HepG2 (cell line): ENCODE measurements at regions not wholly inside any gene's neighbourhood (a gene's known extent, or its start where the extent isn't known, plus 50 kb on each side); places are given as distances from the start of the nearest gene placed in this dataset.

Source experiments
- ATAC-seq: fragments of 200-7000 bp; cut with Tn5 transposase; 3 replicates; pipeline ENCODE4 v1.9.1; 2020; ENCODE audit warnings: mild to moderate bottlenecking, moderate library complexity
- BruUV-seq: library from RNA; stranded (reverse); fragments of 400-500 nt; replicated peaks from 2 replicates; lab custom pipeline; 2021; lab: Mats Ljungman, UMichigan
- CTCF ChIA-PET: fragments of 300-600 bp; formaldehyde crosslinking; extraction: SDS; loops from one replicate; lab custom pipeline; 2021; ENCODE audit warnings: low total read pairs, inconsistent platforms, low intra/inter-chr PET ratio; lab: Yijun Ruan, JAX
- POLR2A ChIA-PET: fragments of 350-600 bp; sonication (Branson Sonifier 250); formaldehyde crosslinking; loops from one replicate; lab custom pipeline; 2020; ENCODE audit warnings: antibody characterized with exemption, inconsistent platforms; lab: Yijun Ruan, JAX
- DNase-seq: peaks from one replicate; pipeline ENCODE4 v3.0.0-alpha.2; 2015; ENCODE audit warnings: low spot score
- FAIRE-seq: peaks from 3 replicates; lab custom pipeline; 2011; peaks lifted over from hg19 to GRCh38; lab: Jason Lieb, UNC
- H2AFZ ChIP-seq: one replicate; pipeline ENCODE4 v1.6.1; 2011; ENCODE audit warnings: low read length, inconsistent platforms
- H3K27ac ChIP-seq: fragments of 300-600 bp; 3 replicates; pipeline ENCODE4 v1.8.0; 2011; ENCODE audit warnings: mixed run types, mild to moderate bottlenecking, mixed read lengths, low read length, inconsistent platforms; ENCODE audit not compliant: insufficient read depth; ENCODE audit errors: extremely low read length
- H3K27me3 ChIP-seq, 2 experiments: fragments of 200-600 bp in 1 of 2; 2 replicates in 1 of 2; 3 replicates in 1 of 2; pipeline versions ENCODE4 v1.6.0 to v1.8.0; 2011; ENCODE audit warnings: low read length in 2 of 2, mild to moderate bottlenecking in 2 of 2, moderate library complexity in 2 of 2, inconsistent platforms in 1 of 2; ENCODE audit not compliant: insufficient read depth in 2 of 2, control insufficient read depth in 1 of 2
- H3K36me3 ChIP-seq, 2 experiments: fragments of 200-600 bp in 1 of 2; replicated peaks in 1 of 2; 2 replicates in 1 of 2; 3 replicates in 1 of 2; pipeline versions ENCODE4 v1.5.1 to v1.8.0; 2011; ENCODE audit warnings: low read length in 2 of 2, inconsistent platforms in 1 of 2; ENCODE audit not compliant: insufficient read depth in 2 of 2, control insufficient read depth in 1 of 2
- H3K4me1 ChIP-seq: 2 replicates; pipeline ENCODE4 v1.5.1; 2012; ENCODE audit warnings: low read length, inconsistent platforms; ENCODE audit not compliant: insufficient read depth
- H3K4me2 ChIP-seq: 2 replicates; pipeline ENCODE4 v1.6.0; 2011; ENCODE audit warnings: low read depth, low read length, inconsistent platforms
- H3K4me3 ChIP-seq, 3 experiments: fragments of 200-600 bp in 1 of 3; sonication (generic), shearing (Covaris generic) in 1 of 3; replicated peaks in 1 of 3; 2 replicates each; pipeline ENCODE4 v1.5.1; 2011 to 2016; ENCODE audit warnings: low read length in 3 of 3, inconsistent platforms in 2 of 3, low read depth in 2 of 3, mild to moderate bottlenecking in 2 of 3, control low read depth in 1 of 3, mixed read lengths in 1 of 3; ENCODE audit not compliant: insufficient read depth in 1 of 3
- H3K79me2 ChIP-seq: one replicate; pipeline ENCODE4 v1.6.1; 2011; ENCODE audit warnings: low read length, inconsistent platforms; ENCODE audit not compliant: insufficient read depth
- H3K9ac ChIP-seq: 2 replicates; pipeline ENCODE4 v1.6.0; 2011; ENCODE audit warnings: mild to moderate bottlenecking, low read depth, low read length, inconsistent platforms; ENCODE audit not compliant: insufficient read depth
- H3K9me3 ChIP-seq: 2 replicates; pipeline ENCODE4 v1.5.1; 2012; ENCODE audit warnings: mild to moderate bottlenecking, low read length
- H4K20me1 ChIP-seq: 2 replicates; pipeline ENCODE4 v1.6.0; 2011; ENCODE audit warnings: inconsistent platforms, mild to moderate bottlenecking, low read length, moderate library complexity; ENCODE audit not compliant: insufficient read depth
- BCL6 ChIP-seq: IDR thresholded peaks from 2 replicates; pipeline ENCODE4 v1.6.1; 2016; ENCODE audit warnings: missing genetic modification reagents, missing compliant biosample characterization
- EHMT2 ChIP-seq: fragments of 200-600 bp; sonication (generic); IDR thresholded peaks from 2 replicates; pipeline ENCODE4 v1.7.0; 2017; ENCODE audit warnings: antibody characterized with exemption, low read depth, low read length, borderline replicate concordance
- NR2F1 ChIP-seq, 2 experiments: fragments of 450-650 bp in 1 of 2; formaldehyde crosslinking in 1 of 2; IDR thresholded peaks; 2 replicates each; pipeline versions ENCODE4 v1.5.0 to v1.6.1; 2016 to 2020; ENCODE audit warnings: mild to moderate bottlenecking in 1 of 2, missing compliant biosample characterization in 1 of 2, missing genetic modification reagents in 1 of 2, moderate library complexity in 1 of 2
- ONECUT2 ChIP-seq: sonication (generic); formaldehyde crosslinking; IDR thresholded peaks from 2 replicates; pipeline ENCODE4 v1.4.0; 2020; ENCODE audit warnings: missing genetic modification reagents
- RXRA ChIP-seq: sonication (generic); formaldehyde crosslinking; IDR thresholded peaks from 2 replicates; pipeline ENCODE4 v1.5.1; 2020; ENCODE audit warnings: missing genetic modification reagents
- SOX5 ChIP-seq: IDR thresholded peaks from 2 replicates; pipeline ENCODE4 v1.6.1; 2016; ENCODE audit warnings: borderline replicate concordance
- SOX6 ChIP-seq, 2 experiments: fragments of 450-650 bp in 1 of 2; sonication (generic) in 1 of 2; formaldehyde crosslinking in 1 of 2; IDR thresholded peaks; 2 replicates each; pipeline versions ENCODE4 v1.4.0 to v1.6.1; 2017 to 2020; ENCODE audit warnings: antibody characterized with exemption in 1 of 2, mild to moderate bottlenecking in 1 of 2, missing genetic modification reagents in 1 of 2
- WGBS: methylation state at CpG from one replicate; pipeline ENCODE4 v1.1.6; 2017; ENCODE audit warnings: low lambda C conversion rate; 5-methylcytosine and 5-hydroxymethylcytosine counted together
- in situ Hi-C: cut with HindIII; loops from 2 replicates; pipeline ENCODE4 v1.10.0; 2017; ENCODE audit warnings: low pct_unique_long_range_greater_than_20kb; ENCODE audit not compliant: extremely low pct_ligation_motif_present
- intact Hi-C: fragments of 100-400 bp; cut with micrococcal nuclease; formaldehyde crosslinking; loops from one replicate; pipeline ENCODE4 v1.10.0; 2022; ENCODE audit not compliant: unreplicated experiment
- TF ChIP-seq, protein P1 (sequence below): IDR thresholded peaks from 2 replicates; pipeline ENCODE4 v1.4.0; 2020; ENCODE audit warnings: mild to moderate bottlenecking, missing genetic modification reagents
- TF ChIP-seq, protein P2 (sequence below): sonication (generic); formaldehyde crosslinking; conservative IDR thresholded peaks from 2 replicates; pipeline ENCODE4 v1.4.0; 2020; ENCODE audit warnings: mild to moderate bottlenecking, missing genetic modification reagents, moderate library complexity

DNA sequence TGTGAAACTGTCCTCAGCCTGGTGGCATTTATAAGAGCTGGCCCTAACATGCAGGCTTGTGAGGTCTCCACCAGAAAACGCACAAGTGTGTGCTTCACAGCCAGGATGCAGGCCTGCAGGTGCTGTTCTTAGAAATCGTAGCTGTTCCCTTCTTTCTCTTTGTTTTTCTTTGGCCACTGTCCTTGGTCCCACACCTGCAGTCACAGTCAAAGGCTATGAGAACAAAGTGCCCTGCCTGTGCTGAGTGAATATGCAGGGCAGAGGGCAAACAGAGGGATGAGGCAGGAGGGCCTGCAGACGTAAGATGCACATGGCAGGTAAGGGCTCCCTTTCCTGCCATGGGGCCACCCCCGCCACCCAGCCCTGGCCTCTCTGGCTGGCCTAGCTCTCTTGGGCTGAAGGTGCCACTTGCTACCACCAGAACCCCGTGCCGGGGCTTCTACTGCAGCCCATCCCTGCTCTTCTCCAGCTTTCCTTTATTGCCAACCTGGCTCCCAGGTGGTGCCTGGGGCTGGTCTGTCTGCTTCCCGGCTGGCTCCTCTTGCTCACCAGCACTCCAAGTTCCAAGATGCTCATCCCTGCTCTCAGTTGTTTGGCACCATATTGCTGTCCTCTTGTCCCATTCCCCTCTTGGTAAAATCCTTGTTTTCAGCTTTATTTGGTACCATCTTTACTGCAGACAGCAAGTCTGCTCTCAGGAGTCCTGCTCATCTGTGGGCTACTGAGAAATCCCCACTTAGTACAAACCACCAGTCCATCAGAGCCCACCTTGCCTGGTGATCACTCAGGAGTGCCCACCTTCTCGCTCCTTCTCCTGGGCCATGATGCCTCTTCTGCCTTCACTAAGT is 308.1 kb upstream of the ZMIZ1 start:
- no peak overlapping the region for H3K27ac ChIP-seq
- H3K9ac ChIP-seq: no peak overlapping the region
- no peak overlapping the region for H2AFZ ChIP-seq
- 22% methylated on average over 6 of the region's 8 CpGs for WGBS
- FAIRE-seq (peak; percentile 34), ATAC-seq (peak; percentile 42), DNase-seq (peak; percentile 38)
- no peak overlapping the region for H3K4me3 ChIP-seq
- intact Hi-C loops: no loop called here
- H3K27me3 ChIP-seq: peaks cover 0 to 34% of the 10 kb centered on the region in 2 experiments; a peak in 2 of 5 replicates
- no TSS peak for BruUV-seq
- H4K20me1 ChIP-seq: no peaks in the 10 kb centered on the region; the same call in 1 of the 2 replicates
- H3K79me2 ChIP-seq: no peaks in the 10 kb centered on the region
- peaks cover 39% of the 10 kb centered on the region for H3K4me1 ChIP-seq
- no peaks in the 10 kb centered on the region for H3K36me3 ChIP-seq
- in situ Hi-C loops: no loop called here
- ChIA-PET POLR2A (interaction anchor here (1.3 kb wide), 1 partner anchor 15 kb away, joined by 4 read pairs; no protein-coding TSS in a partner anchor), CTCF (no interaction called here)
- H3K9me3 ChIP-seq: no peaks in the 10 kb centered on the region
- peak overlapping the region; percentile 45 for H3K4me2 ChIP-seq
- TF ChIP-seq, protein P1, sequence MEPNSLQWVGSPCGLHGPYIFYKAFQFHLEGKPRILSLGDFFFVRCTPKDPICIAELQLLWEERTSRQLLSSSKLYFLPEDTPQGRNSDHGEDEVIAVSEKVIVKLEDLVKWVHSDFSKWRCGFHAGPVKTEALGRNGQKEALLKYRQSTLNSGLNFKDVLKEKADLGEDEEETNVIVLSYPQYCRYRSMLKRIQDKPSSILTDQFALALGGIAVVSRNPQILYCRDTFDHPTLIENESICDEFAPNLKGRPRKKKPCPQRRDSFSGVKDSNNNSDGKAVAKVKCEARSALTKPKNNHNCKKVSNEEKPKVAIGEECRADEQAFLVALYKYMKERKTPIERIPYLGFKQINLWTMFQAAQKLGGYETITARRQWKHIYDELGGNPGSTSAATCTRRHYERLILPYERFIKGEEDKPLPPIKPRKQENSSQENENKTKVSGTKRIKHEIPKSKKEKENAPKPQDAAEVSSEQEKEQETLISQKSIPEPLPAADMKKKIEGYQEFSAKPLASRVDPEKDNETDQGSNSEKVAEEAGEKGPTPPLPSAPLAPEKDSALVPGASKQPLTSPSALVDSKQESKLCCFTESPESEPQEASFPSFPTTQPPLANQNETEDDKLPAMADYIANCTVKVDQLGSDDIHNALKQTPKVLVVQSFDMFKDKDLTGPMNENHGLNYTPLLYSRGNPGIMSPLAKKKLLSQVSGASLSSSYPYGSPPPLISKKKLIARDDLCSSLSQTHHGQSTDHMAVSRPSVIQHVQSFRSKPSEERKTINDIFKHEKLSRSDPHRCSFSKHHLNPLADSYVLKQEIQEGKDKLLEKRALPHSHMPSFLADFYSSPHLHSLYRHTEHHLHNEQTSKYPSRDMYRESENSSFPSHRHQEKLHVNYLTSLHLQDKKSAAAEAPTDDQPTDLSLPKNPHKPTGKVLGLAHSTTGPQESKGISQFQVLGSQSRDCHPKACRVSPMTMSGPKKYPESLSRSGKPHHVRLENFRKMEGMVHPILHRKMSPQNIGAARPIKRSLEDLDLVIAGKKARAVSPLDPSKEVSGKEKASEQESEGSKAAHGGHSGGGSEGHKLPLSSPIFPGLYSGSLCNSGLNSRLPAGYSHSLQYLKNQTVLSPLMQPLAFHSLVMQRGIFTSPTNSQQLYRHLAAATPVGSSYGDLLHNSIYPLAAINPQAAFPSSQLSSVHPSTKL (CRISPR knock-in tag): peak; percentile 40; the same call in 1 of the 2 replicates
- TF ChIP-seq SOX6 (IDR thresholded peaks at IDR 0.05) (no peak), SOX6 (CRISPR knock-in tag; IDR thresholded peaks at IDR 0.05) (peak; percentile 56; the same call in 1 of the 2 replicates), ONECUT2 (CRISPR knock-in tag) (no peak), EHMT2 (no peak), RXRA (CRISPR knock-in tag) (peak; percentile 39; the same call in 1 of the 2 replicates), NR2F1 (CRISPR knock-in tag; IDR thresholded peaks at IDR 0.05) (0 out of 4 replicates have a peak, but pooled peaks of 1 of the 2 experiments have one; percentile 15), BCL6 (CRISPR knock-in tag) (peak; percentile 95), SOX5 (peak; percentile 79)
- TF ChIP-seq, protein P2, sequence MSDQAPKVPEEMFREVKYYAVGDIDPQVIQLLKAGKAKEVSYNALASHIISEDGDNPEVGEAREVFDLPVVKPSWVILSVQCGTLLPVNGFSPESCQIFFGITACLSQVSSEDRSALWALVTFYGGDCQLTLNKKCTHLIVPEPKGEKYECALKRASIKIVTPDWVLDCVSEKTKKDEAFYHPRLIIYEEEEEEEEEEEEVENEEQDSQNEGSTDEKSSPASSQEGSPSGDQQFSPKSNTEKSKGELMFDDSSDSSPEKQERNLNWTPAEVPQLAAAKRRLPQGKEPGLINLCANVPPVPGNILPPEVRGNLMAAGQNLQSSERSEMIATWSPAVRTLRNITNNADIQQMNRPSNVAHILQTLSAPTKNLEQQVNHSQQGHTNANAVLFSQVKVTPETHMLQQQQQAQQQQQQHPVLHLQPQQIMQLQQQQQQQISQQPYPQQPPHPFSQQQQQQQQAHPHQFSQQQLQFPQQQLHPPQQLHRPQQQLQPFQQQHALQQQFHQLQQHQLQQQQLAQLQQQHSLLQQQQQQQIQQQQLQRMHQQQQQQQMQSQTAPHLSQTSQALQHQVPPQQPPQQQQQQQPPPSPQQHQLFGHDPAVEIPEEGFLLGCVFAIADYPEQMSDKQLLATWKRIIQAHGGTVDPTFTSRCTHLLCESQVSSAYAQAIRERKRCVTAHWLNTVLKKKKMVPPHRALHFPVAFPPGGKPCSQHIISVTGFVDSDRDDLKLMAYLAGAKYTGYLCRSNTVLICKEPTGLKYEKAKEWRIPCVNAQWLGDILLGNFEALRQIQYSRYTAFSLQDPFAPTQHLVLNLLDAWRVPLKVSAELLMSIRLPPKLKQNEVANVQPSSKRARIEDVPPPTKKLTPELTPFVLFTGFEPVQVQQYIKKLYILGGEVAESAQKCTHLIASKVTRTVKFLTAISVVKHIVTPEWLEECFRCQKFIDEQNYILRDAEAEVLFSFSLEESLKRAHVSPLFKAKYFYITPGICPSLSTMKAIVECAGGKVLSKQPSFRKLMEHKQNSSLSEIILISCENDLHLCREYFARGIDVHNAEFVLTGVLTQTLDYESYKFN (CRISPR knock-in tag): peak; percentile 34; the same call in 1 of the 2 replicates
